ENCODE measurements at regions not wholly inside any gene's neighbourhood (a gene's known extent, or its start where the extent isn't known, plus 50 kb on each side); places are given as distances from the start of the nearest gene placed in this dataset.

- no peak for TF ChIP-seq POLR2A (IDR thresholded peaks at IDR 0.05)
- TF ChIP-seq CTCF (IDR thresholded peaks at IDR 0.05 in 4 of 5, conservative IDR thresholded peaks at IDR 0.05 in 1 of 5) = no peak
These were observed 166.7 kb downstream of the KCNE4 start for GRCh38 chr2:223218587-223219178.

Data from gastrocnemius medialis (tissue), 4 donors.